Fibroblast of villous mesenchyme (primary cell): ENCODE measurements at regions not wholly inside any gene's neighbourhood (a gene's known extent, or its start where the extent isn't known, plus 50 kb on each side); places are given as distances from the start of the nearest gene placed in this dataset.

Experiments used
- DNase-seq: peaks from one replicate; pipeline ENCODE4 v3.0.0-alpha.2; 2010; ENCODE audit warnings: low read depth
- H3K4me3 ChIP-seq: 2 replicates; pipeline ENCODE4 v1.5.1; 2011; ENCODE audit warnings: low read depth, mild to moderate bottlenecking, low read length
- CTCF ChIP-seq: IDR thresholded peaks from 2 replicates; pipeline ENCODE4 v1.5.1; 2012; ENCODE audit warnings: low read depth, mild to moderate bottlenecking, low read length; ENCODE audit not compliant: insufficient read depth

- no peak for TF ChIP-seq CTCF
- no peak for DNase-seq
- no peak overlapping the region for H3K4me3 ChIP-seq
These were observed 225.9 kb upstream of the CITED2 start for GRCh38 chr6:139600343-139600742.

- TF ChIP-seq CTCF = no peak
- no peak overlapping the region for H3K4me3 ChIP-seq
These were observed 223.6 kb upstream of the CITED2 start for GRCh38 chr6:139597771-139598755.

GRCh38 chr6:139597087-139597763 lies 222.8 kb upstream of the CITED2 start:
- no peak for TF ChIP-seq CTCF
- H3K4me3 ChIP-seq = no peak overlapping the region
- no peak for DNase-seq

More at GRCh38 chr6:139597771-139598755, 223.6 kb upstream of the CITED2 start:
- DNase-seq = peak; percentile 100

GRCh38 chr6:139595183-139595582 lies 220.7 kb upstream of the CITED2 start:
- peak; percentile 60 for DNase-seq
- no peak for TF ChIP-seq CTCF
- no peak overlapping the region for H3K4me3 ChIP-seq

GRCh38 chr6:139594333-139594965 lies 220.0 kb upstream of the CITED2 start:
- no peak overlapping the region for H3K4me3 ChIP-seq
- no peak for DNase-seq
- TF ChIP-seq CTCF = no peak

GRCh38 chr6:139593081-139593480 lies 218.6 kb upstream of the CITED2 start:
- no peak for DNase-seq
- H3K4me3 ChIP-seq = no peak overlapping the region
- no peak for TF ChIP-seq CTCF
